DLD1 (cell line): ENCODE measurements at regions not wholly inside any gene's neighbourhood (a gene's known extent, or its start where the extent isn't known, plus 50 kb on each side); places are given as distances from the start of the nearest gene placed in this dataset.
"Not testable (repeated sequence)": the region's sequence is repeated elsewhere in the genome, so short reads cannot be mapped to it uniquely, and the experiment has no call there.

Experiments
- in situ Hi-C: cut with HindIII; loops from 2 replicates; pipeline ENCODE4 v1.10.0; 2017; ENCODE audit warnings: low sequenced_read_pairs

GRCh38 chr7:124171812-124172211, 138.9 kb upstream of the TMEM229A start:
- in situ Hi-C loops, result loop anchor here (25.0 kb wide), 1 partner anchor 690 kb away; no protein-coding TSS in a partner anchor

- in situ Hi-C loops, result loop anchor here (25.0 kb wide), 1 partner anchor 691 kb away; no protein-coding TSS in a partner anchor
Measured at GRCh38 chr7:124171068-124171467, 138.2 kb upstream of the TMEM229A start.

- in situ Hi-C loops, result loop anchor here (25.0 kb wide), 1 partner anchor 694 kb away; no protein-coding TSS in a partner anchor
Measured at GRCh38 chr7:124168616-124169015, 135.7 kb upstream of the TMEM229A start.

GRCh38 chr7:124162667-124163066, 129.8 kb upstream of the TMEM229A start:
- in situ Hi-C loops, result loop anchor here (25.0 kb wide), 1 partner anchor 700 kb away; no protein-coding TSS in a partner anchor

- in situ Hi-C loops, result loop anchor here (25.0 kb wide), 1 partner anchor 707 kb away; no protein-coding TSS in a partner anchor
Measured at GRCh38 chr7:124155432-124156022, 122.7 kb upstream of the TMEM229A start.

GRCh38 chr7:124152859-124153692, 120.2 kb upstream of the TMEM229A start:
- in situ Hi-C loops, result loop anchor here (25.0 kb wide), 1 partner anchor 709 kb away; no protein-coding TSS in a partner anchor

GRCh38 chr7:124137664-124138063, 104.8 kb upstream of the TMEM229A start:
- in situ Hi-C loops, result no loop called here

GRCh38 chr7:124124201-124124600, 91.3 kb upstream of the TMEM229A start:
- in situ Hi-C loops, result no loop called here

- in situ Hi-C loops, result no loop called here
Measured at GRCh38 chr7:124120911-124121310, 88.0 kb upstream of the TMEM229A start.

GRCh38 chr7:124113045-124113444, 80.2 kb upstream of the TMEM229A start:
- in situ Hi-C loops, result no loop called here

- in situ Hi-C loops, result no loop called here
Measured at GRCh38 chr7:124106575-124106974, 73.7 kb upstream of the TMEM229A start.

GRCh38 chr7:124101173-124101768, 68.4 kb upstream of the TMEM229A start:
- in situ Hi-C loops, result no loop called here

- in situ Hi-C loops, result no loop called here
Measured at GRCh38 chr7:124100190-124100589, 67.3 kb upstream of the TMEM229A start.

- in situ Hi-C loops, result not testable (repeated sequence)
Measured at GRCh38 chr7:124099585-124099984, 66.7 kb upstream of the TMEM229A start.

- in situ Hi-C loops, result no loop called here
Measured at GRCh38 chr7:124089621-124090020, 56.8 kb upstream of the TMEM229A start.

GRCh38 chr7:124088590-124088989, 55.7 kb upstream of the TMEM229A start:
- in situ Hi-C loops, result no loop called here

GRCh38 chr7:124086843-124087242, 54.0 kb upstream of the TMEM229A start:
- in situ Hi-C loops, result no loop called here

GRCh38 chr7:124085179-124085578, 52.3 kb upstream of the TMEM229A start:
- in situ Hi-C loops, result no loop called here

- in situ Hi-C loops, result no loop called here
Measured at GRCh38 chr7:124084024-124084423, 51.2 kb upstream of the TMEM229A start.
